CD4-positive, alpha-beta T cell treated with Interleukin-10 for 1 hour (primary cell): ENCODE measurements at regions not wholly inside any gene's neighbourhood (a gene's known extent, or its start where the extent isn't known, plus 50 kb on each side); places are given as distances from the start of the nearest gene placed in this dataset.

Experiments
- DNase-seq: peaks from one replicate; pipeline ENCODE4 v3.0.0-alpha.2; 2020

- no peak for DNase-seq
Measured at GRCh38 chr19:28521614-28522544, 691.1 kb downstream of the UQCRFS1 start.

- no peak for DNase-seq
Measured at GRCh38 chr19:28520998-28521568, 691.9 kb downstream of the UQCRFS1 start.

DNA sequence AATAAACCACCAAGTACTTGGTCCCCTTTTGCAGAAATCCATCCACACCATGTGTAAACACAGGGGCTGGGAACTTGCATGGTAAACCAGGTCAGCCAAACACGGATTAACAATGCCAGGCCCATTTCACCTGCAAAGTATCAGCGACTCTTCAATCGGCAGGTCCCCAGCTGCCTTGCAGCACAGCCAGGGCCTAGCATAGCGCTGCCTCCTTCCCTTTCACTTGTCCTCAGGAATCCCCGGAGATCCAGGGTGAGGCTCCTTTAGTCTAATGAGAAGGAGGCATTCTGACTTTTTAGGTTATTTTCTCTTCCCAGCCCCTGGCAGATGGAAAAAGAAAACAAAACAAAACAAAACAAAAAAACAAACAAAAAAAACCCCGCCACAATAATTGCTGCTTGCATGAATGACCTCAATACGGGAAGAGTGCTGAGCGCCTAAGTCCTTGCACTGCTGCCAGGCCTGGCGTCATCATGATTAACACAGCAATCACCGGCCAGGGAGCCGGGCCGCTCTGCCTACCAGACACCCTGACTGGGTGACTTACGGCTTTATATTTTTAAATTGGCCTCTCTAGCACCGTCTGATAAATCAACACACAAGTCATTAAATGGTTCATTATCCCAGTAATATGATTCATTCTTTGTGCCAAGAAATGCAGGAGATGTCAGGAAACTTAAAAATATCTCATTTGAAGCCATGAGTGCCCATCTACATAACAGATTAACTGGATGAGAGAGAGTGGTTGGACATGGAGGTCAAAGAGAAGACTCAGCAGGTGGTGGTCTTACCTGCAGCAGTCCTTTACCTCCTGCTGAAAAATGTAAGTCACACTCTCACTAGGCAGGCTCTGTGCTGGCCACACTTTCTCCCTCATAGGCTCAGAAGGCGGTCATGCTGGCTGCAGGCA is 692.7 kb downstream of the UQCRFS1 start:
- no peak for DNase-seq

GRCh38 chr19:28519218-28519779 is 693.7 kb downstream of the UQCRFS1 start:
- DNase-seq = no peak

DNA sequence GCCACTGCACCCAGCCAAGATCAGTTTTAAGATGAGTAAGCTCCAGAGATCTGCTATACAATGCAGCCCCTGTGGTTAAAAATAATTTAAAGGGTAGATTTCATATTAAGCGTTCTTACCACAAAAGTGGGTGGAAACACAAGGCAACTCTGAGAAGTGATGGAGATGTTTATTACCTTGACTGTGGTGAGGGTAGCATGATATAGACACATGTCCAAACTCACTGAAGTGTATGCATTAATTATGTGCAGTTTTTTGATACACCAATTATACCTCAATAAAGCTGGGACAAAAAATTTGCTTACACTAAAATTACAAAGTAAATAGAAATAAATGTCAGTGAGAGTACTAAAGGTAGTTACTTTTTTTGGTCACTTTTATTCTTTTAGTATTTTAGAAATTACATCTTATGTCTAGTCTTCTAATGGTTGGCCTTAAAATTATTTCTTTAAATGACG is 696.5 kb downstream of the UQCRFS1 start:
- no peak for DNase-seq

DNA sequence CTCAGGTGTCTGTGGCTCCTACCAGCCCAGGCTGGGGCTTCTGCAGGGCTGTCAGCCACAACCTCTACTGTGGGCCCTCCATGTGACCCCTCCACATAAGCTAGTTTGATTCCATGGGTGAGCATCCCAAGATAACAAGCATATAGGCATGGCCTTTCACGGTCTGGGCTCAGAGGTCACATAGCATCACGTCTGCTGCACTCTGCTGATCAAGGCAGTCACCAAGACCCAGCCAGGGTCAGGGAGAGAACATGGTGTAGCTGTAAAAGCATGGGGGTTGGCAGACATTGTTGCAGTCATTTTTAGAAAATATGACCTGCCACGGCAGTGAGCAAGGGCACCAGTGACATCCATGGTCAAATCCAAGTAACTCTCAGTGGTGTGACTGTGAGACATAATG is 698.8 kb downstream of the UQCRFS1 start:
- no peak for DNase-seq

- no peak for DNase-seq
Measured at GRCh38 chr19:28511655-28512054, 701.3 kb downstream of the UQCRFS1 start.

- DNase-seq = no peak
Measured at GRCh38 chr19:28509079-28509895, 703.7 kb downstream of the UQCRFS1 start.

DNA sequence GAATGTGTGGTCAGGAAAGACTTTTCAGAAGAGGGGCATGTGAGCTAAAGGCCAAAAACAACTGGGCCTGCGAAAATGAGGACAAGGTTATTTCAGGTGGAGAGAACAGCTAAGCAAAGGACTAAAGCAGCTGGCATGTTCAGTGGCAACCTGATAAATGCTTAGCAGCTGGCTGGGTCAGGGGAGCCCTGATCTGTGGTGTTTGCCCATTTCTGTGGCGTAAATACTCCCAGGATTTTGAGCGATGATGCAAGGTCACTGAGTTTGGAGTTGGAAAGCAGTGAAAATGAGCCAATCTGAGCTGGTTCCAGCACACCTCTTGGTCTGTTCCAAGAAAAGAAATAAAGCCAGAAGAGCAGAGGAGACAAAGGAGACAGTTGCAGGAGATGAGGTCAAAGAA is 704.3 kb downstream of the UQCRFS1 start:
- no peak for DNase-seq

DNA sequence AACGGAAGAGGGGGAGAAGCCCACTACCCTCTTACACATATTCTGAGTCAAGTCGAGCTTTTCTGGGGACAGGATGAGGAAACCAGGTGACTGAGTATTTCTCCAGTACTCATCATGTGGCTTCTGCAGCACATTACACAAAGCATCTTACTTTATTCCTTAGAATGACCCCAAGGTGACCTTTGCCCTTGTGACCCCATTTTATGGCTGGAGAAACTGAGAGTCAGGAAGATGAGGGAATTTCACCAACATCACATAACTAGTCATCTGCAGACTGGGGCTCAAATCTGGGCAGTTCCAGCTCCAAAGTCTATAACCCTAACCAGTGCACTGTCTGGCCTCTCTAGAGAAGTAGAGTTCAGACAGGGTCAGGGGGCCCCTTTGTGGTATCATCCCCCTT is 707.0 kb downstream of the UQCRFS1 start:
- no peak for DNase-seq

DNA sequence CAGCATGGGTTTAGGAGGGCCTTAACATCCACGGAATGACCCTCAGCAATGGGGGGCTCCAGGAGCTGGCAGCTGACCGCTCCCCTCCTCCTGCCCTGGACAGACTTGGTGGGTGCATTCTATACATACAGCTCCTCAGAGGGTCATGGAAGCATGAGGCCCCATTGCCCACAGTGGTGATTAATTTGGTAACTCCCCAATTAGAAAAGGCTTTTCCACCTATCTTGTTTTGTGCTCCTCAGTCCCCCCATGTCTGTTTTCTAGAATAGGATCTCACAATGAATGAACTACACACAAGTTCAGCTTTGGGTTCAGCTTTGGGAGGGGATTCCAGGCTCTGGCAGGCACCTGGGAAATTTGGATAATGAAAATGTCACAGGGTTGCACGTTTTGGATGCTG is 707.8 kb downstream of the UQCRFS1 start:
- DNase-seq = no peak

- DNase-seq = no peak
Measured at GRCh38 chr19:28504727-28505126, 708.2 kb downstream of the UQCRFS1 start.

DNA sequence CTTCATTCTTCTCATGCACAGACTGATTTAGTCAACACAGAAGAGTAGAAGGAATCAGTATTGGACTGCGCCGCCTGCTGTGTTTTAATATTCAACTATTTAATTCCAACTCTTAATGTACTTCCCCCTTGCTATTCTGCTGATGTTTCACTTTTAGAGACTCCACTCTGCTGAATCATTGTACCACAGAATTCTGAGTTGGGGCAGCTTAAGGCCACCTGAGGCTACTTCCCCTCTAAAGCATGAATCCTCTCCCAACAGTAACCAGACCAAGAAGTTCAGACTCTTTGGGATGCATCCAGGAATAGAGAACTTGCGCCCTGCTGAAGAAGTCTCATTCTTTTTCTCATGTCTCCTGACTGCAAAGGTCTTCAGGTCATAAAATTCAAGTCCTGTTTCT is 708.8 kb downstream of the UQCRFS1 start:
- DNase-seq = no peak

DNA sequence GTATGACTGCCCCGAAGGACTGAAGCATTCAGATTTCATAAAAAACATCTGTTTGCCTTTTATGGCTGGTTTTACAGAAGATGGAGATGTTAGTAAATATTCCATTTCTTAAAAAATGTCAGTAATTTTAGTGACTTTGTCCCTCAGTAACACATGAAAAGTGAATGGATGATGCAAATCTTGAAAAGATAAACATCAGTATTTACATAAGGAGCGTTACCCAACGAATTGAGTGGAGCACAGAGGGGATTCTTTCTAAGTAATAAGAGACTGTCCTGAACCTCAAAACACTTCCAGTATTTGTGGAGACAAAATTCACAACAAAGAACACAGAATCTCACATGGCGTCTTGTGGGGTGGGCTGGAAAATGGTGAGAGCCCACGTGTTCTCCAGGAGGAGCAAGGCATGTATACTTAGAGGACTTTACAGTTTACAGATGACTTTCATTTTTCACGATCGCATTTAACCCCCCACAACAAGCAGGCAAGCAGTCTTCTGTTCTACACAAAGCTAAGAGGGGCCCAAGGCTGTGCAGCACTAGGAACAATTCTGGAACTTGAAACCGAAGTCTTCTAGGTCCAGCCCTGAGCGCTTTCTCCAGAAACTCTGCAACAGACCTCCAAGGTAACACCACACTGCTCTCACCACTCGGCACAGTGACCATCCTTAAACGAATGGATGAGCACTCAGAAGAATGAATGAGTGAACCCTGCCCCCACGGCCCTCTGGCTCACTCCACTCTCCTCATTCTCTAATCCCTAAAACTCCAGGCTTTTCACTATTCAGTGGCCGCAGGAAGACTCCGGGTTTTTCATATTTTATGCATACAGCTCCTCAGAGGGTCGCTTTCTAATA is 709.8 kb downstream of the UQCRFS1 start:
- DNase-seq = no peak

DNA sequence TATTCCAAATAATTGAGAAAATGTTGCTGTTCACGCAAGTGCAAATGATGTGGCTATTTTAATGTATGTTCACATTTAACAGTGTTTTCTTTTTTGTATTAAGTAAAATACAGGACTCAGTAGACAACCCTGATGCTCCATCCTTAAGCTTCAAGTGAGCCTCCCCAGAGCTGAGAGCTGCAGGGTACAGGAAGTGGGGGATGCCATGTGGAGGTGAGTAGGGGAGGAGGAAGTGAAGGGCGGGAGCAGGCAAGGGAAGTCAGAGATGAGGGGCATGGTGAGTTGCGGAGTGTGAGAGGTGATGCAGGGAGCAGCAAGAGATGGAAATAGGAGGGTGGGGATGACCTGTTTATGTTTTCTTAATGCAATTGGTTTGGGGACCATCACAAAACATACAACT is 711.0 kb downstream of the UQCRFS1 start:
- DNase-seq = no peak

DNA sequence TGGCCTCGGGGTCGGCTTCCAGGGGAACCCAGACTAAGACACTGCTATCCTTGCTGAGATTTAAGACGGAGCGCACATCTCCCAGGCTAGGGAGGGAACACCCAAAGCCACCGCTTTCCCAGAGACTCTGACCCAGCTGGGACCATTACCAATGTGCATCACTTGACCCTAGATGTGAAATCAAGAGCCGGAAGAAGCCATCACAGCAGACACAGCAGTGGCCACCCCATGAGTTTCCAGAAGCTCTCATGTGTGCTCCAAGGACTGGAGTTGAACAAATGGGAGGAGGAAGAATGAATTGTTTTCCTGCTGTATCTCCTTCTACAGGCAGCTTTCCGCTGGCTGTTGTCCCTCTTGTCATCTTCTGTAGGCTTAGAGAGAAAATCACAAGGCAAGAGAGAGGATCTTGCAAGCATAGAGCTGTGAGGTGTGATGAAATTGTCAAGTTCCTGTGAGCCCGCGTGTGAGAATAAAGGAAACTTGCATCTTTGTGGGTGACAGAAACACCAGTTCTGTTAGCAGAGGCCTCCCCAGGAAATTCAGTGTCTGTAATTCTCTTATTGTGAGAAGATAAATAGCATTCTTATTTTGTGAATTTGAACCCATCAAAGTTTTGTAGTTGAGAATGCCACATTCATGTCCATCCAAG is 711.8 kb downstream of the UQCRFS1 start:
- DNase-seq = peak; percentile 14

DNA sequence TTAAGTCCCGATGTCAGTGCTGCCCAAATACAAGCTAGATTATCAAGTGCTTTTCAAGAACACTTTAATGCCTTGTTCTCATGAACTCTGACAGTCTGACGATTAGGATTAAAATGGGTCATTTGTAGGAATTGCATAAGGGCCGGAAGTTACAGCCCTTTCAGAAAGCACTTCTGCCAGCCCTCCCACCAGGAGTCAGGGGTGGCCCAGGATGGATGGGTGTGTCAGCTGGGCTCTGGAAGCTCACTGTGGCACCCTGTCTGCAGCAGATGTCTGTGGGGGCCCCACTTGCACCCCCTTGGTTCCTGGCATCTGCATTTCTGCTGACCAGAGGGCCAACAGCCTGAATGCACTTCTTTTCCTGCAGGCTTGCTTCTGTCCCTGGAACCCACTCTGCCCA is 712.7 kb downstream of the UQCRFS1 start:
- no peak for DNase-seq

DNA sequence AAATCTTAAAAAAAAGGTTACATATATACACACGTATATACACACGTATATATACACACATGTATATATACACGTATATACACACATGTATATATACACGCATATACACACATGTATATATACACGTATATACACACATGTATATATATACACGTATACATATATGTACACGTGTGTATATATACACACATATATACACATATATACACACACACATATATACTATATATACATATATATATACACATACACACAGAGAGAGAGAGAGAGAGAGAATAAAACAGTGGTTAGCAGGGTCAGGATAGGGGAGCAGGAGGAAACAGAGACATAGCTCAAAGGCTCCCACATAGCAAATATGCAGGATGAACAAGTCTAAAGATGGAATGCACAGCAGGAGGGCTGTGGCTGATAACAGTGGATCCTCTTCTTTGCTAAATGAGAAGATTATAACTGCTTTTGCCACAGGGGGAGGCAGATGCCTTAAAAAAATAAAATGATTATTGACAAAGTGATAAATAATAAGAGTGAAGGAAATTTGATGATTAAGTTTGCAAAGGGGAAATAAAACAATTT is 714.5 kb downstream of the UQCRFS1 start:
- DNase-seq = no peak

DNA sequence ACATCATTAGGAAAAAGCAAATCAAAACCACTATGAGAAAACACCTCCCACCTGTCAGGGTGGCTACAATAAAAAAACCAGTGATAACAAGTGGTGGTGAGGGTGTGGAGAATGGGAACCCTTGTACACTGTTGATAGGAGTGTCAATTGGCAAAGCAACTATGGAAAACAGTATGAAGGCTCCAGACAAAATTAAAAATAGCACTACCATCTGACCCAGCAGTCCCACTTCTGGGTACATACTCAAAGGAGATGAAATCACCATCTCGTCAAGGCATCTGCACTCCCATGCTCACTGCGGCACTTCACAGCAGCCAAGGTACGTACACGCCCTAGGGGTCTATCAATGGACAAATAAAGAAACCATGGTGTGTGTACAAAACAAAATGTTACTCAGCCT is 715.1 kb downstream of the UQCRFS1 start:
- DNase-seq = no peak

GRCh38 chr19:28497137-28497536 is 715.8 kb downstream of the UQCRFS1 start:
- no peak for DNase-seq
